HUES48 (cell line): ENCODE measurements at regions not wholly inside any gene's neighbourhood (a gene's known extent, or its start where the extent isn't known, plus 50 kb on each side); places are given as distances from the start of the nearest gene placed in this dataset.
A peak's percentile ranks its signal among the peaks of the same experiment; 100 is the strongest.

ENCODE experiments used
- H3K27ac ChIP-seq: one replicate; pipeline ENCODE4 v1.7.0; 2013; ENCODE audit warnings: low read depth, low read length, inconsistent platforms
- H3K27me3 ChIP-seq: 2 replicates; pipeline ENCODE4 v1.6.1; 2013; ENCODE audit warnings: mild to moderate bottlenecking, low read length; ENCODE audit not compliant: control insufficient read depth, insufficient read depth
- H3K36me3 ChIP-seq: 2 replicates; pipeline ENCODE4 v1.6.1; 2013; ENCODE audit warnings: low read length; ENCODE audit not compliant: control insufficient read depth, insufficient read depth
- H3K4me1 ChIP-seq: 2 replicates; pipeline ENCODE4 v1.6.1; 2013; ENCODE audit warnings: mild to moderate bottlenecking, low read length; ENCODE audit not compliant: control insufficient read depth, insufficient read depth
- H3K4me3 ChIP-seq: 2 replicates; pipeline ENCODE4 v1.5.1; 2013; ENCODE audit warnings: mild to moderate bottlenecking, low read depth, low read length
- H3K9ac ChIP-seq: 2 replicates; pipeline ENCODE4 v1.6.1; 2013; ENCODE audit warnings: mild to moderate bottlenecking, low read depth, low read length, moderate library complexity
- H3K9me3 ChIP-seq: 2 replicates; pipeline ENCODE4 v1.6.1; 2013; ENCODE audit warnings: low read length; ENCODE audit not compliant: control insufficient read depth, insufficient read depth

DNA sequence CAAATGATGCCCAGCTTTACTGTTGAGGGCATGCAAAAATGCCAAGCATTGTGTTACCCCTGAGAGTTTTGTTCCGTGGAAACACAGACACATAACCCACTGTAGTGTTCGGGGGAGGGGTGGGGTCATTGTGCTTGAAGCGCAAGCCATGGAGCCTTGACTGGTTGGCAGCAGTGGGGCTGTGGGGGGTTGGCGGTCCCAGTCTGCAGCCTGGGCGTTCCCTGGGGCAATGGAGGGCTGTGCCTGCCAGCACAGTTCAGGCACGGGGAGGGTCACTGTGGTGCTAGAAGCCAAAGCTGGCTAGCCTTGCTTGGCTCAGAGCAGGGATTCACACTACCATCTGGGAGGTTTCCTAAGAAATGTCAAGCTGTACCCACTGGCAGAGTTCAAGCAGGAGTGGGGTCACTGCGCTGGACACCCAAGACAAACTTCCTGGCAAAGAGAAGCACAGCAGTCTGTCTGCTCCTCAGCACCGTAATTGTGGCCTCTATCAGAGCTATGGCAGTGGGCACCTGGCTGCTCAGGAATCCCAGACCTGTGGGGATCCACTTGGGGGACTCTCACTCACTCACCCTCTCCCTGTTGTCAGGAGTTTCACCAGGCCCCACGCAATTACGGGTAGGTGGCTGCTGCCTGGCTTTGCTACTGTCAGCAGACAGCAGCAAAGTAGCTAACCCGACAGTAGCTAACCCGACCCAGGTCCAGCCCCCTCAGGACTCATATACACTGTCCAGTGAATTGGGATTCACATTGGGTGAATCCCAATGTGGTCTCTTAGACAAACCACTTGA, 292.4 kb downstream of the ZWINT start:
- Histone ChIP-seq H3K4me1 (no peaks in the 10 kb centered on the region), H3K27me3 (no peaks in the 10 kb centered on the region), H3K36me3 (no peaks in the 10 kb centered on the region), H3K9me3 (no peaks in the 10 kb centered on the region), H3K27ac (no peak overlapping the region), H3K4me3 (no peak overlapping the region), H3K9ac (no peak overlapping the region)

GRCh38 chr10:56068040-56068439, 293.0 kb downstream of the ZWINT start:
- H3K27me3 ChIP-seq = no peaks in the 10 kb centered on the region
- no peak overlapping the region for H3K4me3 ChIP-seq
- no peaks in the 10 kb centered on the region for H3K9me3 ChIP-seq
- H3K27ac ChIP-seq = no peak overlapping the region
- no peaks in the 10 kb centered on the region for H3K4me1 ChIP-seq
- H3K36me3 ChIP-seq = no peaks in the 10 kb centered on the region
- no peak overlapping the region for H3K9ac ChIP-seq

DNA sequence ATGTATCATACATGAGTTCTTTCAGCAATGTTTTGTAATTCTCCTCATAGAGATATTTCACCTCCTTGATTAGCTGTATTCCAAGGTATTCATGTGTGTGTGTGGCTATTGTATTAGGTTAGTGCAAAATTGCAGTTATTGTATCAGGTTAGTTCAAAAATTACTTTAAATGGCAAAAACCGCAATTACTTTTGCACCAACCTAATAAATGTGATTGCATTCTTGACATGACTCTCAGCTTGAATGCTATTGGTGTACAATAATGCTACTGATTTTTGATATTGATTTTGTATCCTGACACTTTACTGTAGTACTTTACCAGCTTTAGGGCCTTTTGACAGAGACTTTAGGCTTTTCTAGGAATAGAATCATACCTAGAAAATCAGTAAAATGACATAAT, 297.4 kb downstream of the ZWINT start:
- Histone ChIP-seq H3K27me3 (no peaks in the 10 kb centered on the region), H3K9ac (no peak overlapping the region), H3K4me3 (no peak overlapping the region), H3K4me1 (no peaks in the 10 kb centered on the region), H3K9me3 (no peaks in the 10 kb centered on the region), H3K36me3 (no peaks in the 10 kb centered on the region), H3K27ac (no peak overlapping the region)

DNA sequence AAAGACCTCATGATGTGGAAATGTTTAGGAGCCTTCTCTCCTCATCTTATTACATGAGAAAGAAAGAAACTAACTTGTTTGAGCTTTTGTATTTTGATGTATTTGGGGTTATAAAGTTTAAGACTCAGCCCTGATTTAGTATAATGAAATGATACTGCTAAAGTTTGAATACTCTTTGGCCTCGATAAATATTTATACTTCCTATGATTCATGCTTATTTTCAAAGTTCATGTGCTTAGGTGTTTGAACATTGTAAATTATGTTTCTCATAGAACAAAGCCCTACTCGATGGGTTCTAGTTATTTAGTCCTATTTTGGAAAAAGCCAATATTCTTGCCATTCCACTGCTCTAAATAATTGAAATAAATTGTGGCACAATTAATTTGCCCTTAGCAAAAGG, 303.2 kb downstream of the ZWINT start:
- Histone ChIP-seq H3K36me3 (no peaks in the 10 kb centered on the region), H3K4me3 (no peak overlapping the region), H3K9me3 (no peaks in the 10 kb centered on the region), H3K4me1 (no peaks in the 10 kb centered on the region), H3K9ac (no peak overlapping the region), H3K27ac (no peak overlapping the region), H3K27me3 (no peaks in the 10 kb centered on the region)

- Histone ChIP-seq H3K27ac (no peak overlapping the region), H3K4me3 (no peak overlapping the region), H3K27me3 (no peaks in the 10 kb centered on the region), H3K4me1 (no peaks in the 10 kb centered on the region), H3K9ac (no peak overlapping the region), H3K9me3 (no peaks in the 10 kb centered on the region), H3K36me3 (no peaks in the 10 kb centered on the region)
Observed at GRCh38 chr10:56035489-56035888, 325.6 kb downstream of the ZWINT start.

GRCh38 chr10:56028298-56029132, 332.5 kb downstream of the ZWINT start:
- Histone ChIP-seq H3K27ac (peak overlapping the region; percentile 3), H3K4me3 (no peak overlapping the region), H3K4me1 (no peaks in the 10 kb centered on the region; the same call in 1 of the 2 replicates), H3K9ac (no peak overlapping the region), H3K9me3 (no peaks in the 10 kb centered on the region), H3K27me3 (no peaks in the 10 kb centered on the region), H3K36me3 (no peaks in the 10 kb centered on the region)

DNA sequence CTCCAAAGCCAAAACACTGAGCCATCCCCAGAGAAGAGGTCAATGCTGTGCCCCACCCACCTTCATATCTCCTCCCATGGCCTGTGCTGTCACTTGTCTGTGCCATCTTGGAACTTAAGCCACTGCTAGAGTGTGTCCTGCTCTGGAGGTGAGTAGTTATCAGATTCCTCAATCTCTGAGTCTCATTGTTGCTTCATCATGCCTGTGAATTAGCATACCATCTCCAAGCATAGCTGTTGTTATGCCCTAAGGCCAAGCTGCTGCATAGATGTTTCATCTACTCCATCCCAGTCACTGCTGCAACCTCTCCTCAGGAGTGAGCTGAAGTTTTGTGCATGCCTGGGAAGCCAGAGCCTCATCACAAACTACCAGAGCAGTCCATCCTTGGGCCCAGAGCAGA, 349.0 kb downstream of the ZWINT start:
- H3K9ac ChIP-seq = no peak overlapping the region
- H3K36me3 ChIP-seq = no peaks in the 10 kb centered on the region
- no peak overlapping the region for H3K27ac ChIP-seq
- no peaks in the 10 kb centered on the region for H3K4me1 ChIP-seq
- H3K9me3 ChIP-seq = no peaks in the 10 kb centered on the region
- H3K27me3 ChIP-seq = no peaks in the 10 kb centered on the region
- H3K4me3 ChIP-seq = no peak overlapping the region

DNA sequence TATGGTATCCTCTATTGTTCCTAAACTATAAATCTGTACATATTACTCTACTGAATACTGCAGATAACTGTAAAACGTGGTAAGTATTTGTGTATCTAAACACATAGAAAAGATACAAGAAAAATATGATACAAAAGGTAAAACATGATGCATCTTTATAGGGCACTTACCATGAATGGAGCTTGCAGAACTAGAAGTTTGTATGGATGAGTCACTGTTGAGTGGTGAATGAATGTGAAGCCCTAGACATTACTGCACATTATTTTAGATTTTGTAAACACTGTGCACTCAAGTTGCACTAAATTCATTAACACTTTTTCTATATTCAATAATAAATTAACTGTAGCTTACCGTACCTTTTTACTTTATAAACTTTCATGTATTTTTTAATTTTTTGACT, 357.5 kb downstream of the ZWINT start:
- no peaks in the 10 kb centered on the region for H3K9me3 ChIP-seq
- H3K9ac ChIP-seq = no peak overlapping the region
- no peaks in the 10 kb centered on the region for H3K4me1 ChIP-seq
- no peak overlapping the region for H3K27ac ChIP-seq
- H3K27me3 ChIP-seq = no peaks in the 10 kb centered on the region
- H3K4me3 ChIP-seq = no peak overlapping the region
- no peaks in the 10 kb centered on the region for H3K36me3 ChIP-seq

DNA sequence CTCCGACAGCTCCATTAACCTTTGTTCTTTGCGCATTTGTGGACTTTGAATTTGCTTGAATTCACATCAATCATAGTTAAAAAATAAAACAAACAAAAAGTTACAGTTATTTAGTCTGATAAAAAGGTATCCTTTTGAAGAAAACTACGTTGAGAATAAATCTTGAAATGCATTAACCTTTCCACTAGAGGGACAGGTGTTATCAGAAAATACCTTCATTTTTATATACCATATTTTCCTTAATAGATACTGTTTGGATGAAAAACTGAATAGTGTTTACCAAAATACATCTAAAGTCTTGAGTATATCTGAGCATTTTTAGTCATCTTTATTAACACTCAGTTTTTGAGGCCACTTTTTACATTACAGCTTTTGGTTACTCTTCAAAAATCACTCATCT, 371.9 kb downstream of the ZWINT start:
- Histone ChIP-seq H3K4me1 (no peaks in the 10 kb centered on the region), H3K9ac (no peak overlapping the region)

GRCh38 chr10:55979203-55979602, 381.9 kb downstream of the ZWINT start:
- Histone ChIP-seq H3K36me3 (no peaks in the 10 kb centered on the region), H3K4me1 (peaks cover 17% of the 10 kb centered on the region), H3K27me3 (no peaks in the 10 kb centered on the region), H3K9ac (no peak overlapping the region), H3K27ac (peak overlapping the region; percentile 79), H3K4me3 (peak overlapping the region; percentile 40), H3K9me3 (no peaks in the 10 kb centered on the region)

More for the DNA sequence above, 371.9 kb downstream of the ZWINT start:
- no peaks in the 10 kb centered on the region for H3K36me3 ChIP-seq
- no peak overlapping the region for H3K4me3 ChIP-seq
- H3K27ac ChIP-seq = no peak overlapping the region
- no peaks in the 10 kb centered on the region for H3K27me3 ChIP-seq
- no peaks in the 10 kb centered on the region for H3K9me3 ChIP-seq

DNA sequence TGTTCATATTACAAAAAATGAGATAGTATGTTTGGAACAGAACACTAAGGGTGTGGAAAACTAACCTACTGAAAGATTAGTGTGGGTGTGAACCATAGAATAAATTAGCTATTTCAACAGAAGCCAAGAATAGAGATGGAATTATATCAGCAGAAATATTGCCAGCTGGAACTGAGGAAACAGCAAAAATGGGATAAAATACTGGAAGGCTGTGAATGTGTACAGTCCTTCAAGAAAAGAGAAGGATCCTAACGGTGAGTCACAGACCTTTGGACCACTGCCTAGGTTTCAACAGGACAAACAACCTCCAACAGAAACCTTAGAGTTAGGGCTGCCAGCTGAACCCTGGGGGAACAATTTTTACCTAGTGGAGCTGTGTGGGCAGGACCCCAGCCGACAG, 395.0 kb downstream of the ZWINT start:
- Histone ChIP-seq H3K4me1 (no peaks in the 10 kb centered on the region), H3K27me3 (no peaks in the 10 kb centered on the region), H3K9ac (no peak overlapping the region), H3K9me3 (no peaks in the 10 kb centered on the region), H3K36me3 (no peaks in the 10 kb centered on the region), H3K4me3 (no peak overlapping the region), H3K27ac (no peak overlapping the region)
